ENCODE measurements at regions not wholly inside any gene's neighbourhood (a gene's known extent, or its start where the extent isn't known, plus 50 kb on each side); places are given as distances from the start of the nearest gene placed in this dataset.

GRCh38 chr12:124501827-124502226 is 65.6 kb downstream of the NCOR2 start:
- no peak for TF ChIP-seq CTCF (IDR thresholded peaks at IDR 0.05)
- TF ChIP-seq POLR2A (IDR thresholded peaks at IDR 0.05) = no peak
